ENCODE measurements at regions not wholly inside any gene's neighbourhood (a gene's known extent, or its start where the extent isn't known, plus 50 kb on each side); places are given as distances from the start of the nearest gene placed in this dataset.
"Not testable (repeated sequence)": the region's sequence is repeated elsewhere in the genome, so short reads cannot be mapped to it uniquely, and the experiment has no call there.

DNA sequence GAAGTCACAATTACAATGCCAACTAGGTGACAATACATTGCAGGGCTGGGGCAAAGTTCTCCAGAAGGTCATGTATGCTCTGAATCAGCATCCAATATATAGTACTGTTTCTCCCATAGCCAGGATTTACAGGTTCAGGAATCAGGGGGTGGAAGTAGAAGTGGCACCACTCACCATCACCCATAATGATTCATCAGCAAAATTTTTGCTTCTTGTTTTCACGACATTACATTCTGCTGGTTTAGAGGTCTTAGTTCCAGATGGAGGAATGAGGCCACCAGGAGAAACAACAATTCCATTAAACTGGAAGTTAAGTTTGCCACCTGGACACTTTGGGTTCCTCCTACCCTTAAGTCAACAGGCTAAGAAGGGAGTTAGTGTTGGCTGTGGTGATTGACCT, 505.9 kb downstream of the SLC6A15 start:
- not testable (repeated sequence) for TF ChIP-seq POLR2A, EP300 (IDR thresholded peaks at IDR 0.05)
- TF ChIP-seq, protein P1, sequence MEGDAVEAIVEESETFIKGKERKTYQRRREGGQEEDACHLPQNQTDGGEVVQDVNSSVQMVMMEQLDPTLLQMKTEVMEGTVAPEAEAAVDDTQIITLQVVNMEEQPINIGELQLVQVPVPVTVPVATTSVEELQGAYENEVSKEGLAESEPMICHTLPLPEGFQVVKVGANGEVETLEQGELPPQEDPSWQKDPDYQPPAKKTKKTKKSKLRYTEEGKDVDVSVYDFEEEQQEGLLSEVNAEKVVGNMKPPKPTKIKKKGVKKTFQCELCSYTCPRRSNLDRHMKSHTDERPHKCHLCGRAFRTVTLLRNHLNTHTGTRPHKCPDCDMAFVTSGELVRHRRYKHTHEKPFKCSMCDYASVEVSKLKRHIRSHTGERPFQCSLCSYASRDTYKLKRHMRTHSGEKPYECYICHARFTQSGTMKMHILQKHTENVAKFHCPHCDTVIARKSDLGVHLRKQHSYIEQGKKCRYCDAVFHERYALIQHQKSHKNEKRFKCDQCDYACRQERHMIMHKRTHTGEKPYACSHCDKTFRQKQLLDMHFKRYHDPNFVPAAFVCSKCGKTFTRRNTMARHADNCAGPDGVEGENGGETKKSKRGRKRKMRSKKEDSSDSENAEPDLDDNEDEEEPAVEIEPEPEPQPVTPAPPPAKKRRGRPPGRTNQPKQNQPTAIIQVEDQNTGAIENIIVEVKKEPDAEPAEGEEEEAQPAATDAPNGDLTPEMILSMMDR (IDR thresholded peaks at IDR 0.05) = not testable (repeated sequence)
